HL-60 (cell line): ENCODE measurements at regions not wholly inside any gene's neighbourhood (a gene's known extent, or its start where the extent isn't known, plus 50 kb on each side); places are given as distances from the start of the nearest gene placed in this dataset.

Experiments
- DNase-seq, 2 experiments: peaks; one replicate each; pipeline ENCODE4 v3.0.0-alpha.2; 2010 to 2020; ENCODE audit warnings: low read depth in 1 of 2, low spot score in 1 of 2
- H3K27ac ChIP-seq: fragments of 250-450 bp; sonication (Bioruptor Pico); replicated peaks from 2 replicates; pipeline ENCODE4 v1.5.1; 2020; ENCODE audit warnings: mild to moderate bottlenecking, moderate library complexity
- H3K27me3 ChIP-seq: fragments of 250-450 bp; sonication (Bioruptor Pico); 2 replicates; pipeline ENCODE4 v1.5.1; 2021; ENCODE audit warnings: mild to moderate bottlenecking, moderate library complexity; ENCODE audit not compliant: insufficient read depth, poor library complexity, severe bottlenecking
- H3K4me3 ChIP-seq: replicated peaks from 2 replicates; pipeline ENCODE4 v1.5.1; 2011; ENCODE audit warnings: mild to moderate bottlenecking, control low read depth, low read length; ENCODE audit not compliant: insufficient read depth
- GABPA ChIP-seq: IDR thresholded peaks from 2 replicates; pipeline ENCODE4 v1.6.1; 2012; ENCODE audit warnings: low read depth
- POLR2AphosphoS5 ChIP-seq: IDR thresholded peaks from 2 replicates; pipeline ENCODE4 v1.6.1; 2012; ENCODE audit warnings: low read depth
- SPI1 ChIP-seq: IDR thresholded peaks from 2 replicates; pipeline ENCODE4 v1.6.1; 2012; ENCODE audit warnings: low read depth, mild to moderate bottlenecking, borderline replicate concordance
- TF ChIP-seq, protein P1 (sequence below): IDR thresholded peaks from 2 replicates; pipeline ENCODE4 v1.6.1; 2012; ENCODE audit warnings: low read depth; ENCODE audit not compliant: insufficient replicate concordance
- TF ChIP-seq, protein P2 (sequence below): IDR thresholded peaks from one replicate; pipeline ENCODE4 v1.5.1; 2011; ENCODE audit warnings: low read length, control low read depth, inconsistent platforms; ENCODE audit not compliant: insufficient read depth

DNA sequence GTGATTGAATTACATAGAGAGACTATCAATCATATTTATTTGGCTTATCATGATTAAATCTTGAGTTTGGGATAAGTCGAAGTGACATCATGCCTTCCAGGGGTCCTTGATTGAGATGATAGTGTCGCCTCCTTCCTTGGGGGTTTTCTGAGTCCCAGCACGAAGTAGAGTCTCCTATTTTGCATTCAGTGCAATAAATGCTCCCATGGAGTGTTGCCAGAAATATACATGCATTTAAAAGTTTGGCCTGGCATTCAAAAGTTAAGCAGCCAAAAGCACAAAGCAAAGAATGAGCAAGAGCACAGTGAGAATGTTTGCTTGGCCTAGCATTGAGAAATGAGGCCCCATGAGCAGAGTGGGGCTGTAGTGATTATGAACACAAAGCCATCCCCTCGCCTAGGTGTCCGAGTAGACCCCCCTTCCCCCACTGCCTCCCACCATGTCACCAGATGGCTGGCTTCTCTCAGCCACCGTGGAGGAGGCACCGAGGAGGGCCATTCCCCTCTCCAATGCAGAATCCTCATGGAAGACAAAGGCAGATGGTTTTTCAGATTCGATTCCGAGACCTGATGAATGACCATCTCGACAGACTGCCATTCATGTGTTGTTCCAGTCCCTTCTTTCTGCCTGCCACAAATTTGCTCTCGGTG is 58.8 kb upstream of the UBL3 start:
- Histone ChIP-seq H3K27me3 (no peaks in the 10 kb centered on the region), H3K27ac (no peak overlapping the region), H3K4me3 (no peak overlapping the region)
- no peak for DNase-seq
- TF ChIP-seq, protein P1, sequence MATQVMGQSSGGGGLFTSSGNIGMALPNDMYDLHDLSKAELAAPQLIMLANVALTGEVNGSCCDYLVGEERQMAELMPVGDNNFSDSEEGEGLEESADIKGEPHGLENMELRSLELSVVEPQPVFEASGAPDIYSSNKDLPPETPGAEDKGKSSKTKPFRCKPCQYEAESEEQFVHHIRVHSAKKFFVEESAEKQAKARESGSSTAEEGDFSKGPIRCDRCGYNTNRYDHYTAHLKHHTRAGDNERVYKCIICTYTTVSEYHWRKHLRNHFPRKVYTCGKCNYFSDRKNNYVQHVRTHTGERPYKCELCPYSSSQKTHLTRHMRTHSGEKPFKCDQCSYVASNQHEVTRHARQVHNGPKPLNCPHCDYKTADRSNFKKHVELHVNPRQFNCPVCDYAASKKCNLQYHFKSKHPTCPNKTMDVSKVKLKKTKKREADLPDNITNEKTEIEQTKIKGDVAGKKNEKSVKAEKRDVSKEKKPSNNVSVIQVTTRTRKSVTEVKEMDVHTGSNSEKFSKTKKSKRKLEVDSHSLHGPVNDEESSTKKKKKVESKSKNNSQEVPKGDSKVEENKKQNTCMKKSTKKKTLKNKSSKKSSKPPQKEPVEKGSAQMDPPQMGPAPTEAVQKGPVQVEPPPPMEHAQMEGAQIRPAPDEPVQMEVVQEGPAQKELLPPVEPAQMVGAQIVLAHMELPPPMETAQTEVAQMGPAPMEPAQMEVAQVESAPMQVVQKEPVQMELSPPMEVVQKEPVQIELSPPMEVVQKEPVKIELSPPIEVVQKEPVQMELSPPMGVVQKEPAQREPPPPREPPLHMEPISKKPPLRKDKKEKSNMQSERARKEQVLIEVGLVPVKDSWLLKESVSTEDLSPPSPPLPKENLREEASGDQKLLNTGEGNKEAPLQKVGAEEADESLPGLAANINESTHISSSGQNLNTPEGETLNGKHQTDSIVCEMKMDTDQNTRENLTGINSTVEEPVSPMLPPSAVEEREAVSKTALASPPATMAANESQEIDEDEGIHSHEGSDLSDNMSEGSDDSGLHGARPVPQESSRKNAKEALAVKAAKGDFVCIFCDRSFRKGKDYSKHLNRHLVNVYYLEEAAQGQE: no peak
- TF ChIP-seq, protein P2, sequence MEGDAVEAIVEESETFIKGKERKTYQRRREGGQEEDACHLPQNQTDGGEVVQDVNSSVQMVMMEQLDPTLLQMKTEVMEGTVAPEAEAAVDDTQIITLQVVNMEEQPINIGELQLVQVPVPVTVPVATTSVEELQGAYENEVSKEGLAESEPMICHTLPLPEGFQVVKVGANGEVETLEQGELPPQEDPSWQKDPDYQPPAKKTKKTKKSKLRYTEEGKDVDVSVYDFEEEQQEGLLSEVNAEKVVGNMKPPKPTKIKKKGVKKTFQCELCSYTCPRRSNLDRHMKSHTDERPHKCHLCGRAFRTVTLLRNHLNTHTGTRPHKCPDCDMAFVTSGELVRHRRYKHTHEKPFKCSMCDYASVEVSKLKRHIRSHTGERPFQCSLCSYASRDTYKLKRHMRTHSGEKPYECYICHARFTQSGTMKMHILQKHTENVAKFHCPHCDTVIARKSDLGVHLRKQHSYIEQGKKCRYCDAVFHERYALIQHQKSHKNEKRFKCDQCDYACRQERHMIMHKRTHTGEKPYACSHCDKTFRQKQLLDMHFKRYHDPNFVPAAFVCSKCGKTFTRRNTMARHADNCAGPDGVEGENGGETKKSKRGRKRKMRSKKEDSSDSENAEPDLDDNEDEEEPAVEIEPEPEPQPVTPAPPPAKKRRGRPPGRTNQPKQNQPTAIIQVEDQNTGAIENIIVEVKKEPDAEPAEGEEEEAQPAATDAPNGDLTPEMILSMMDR: no peak
- TF ChIP-seq GABPA (no peak), SPI1 (no peak), POLR2AphosphoS5 (no peak)

DNA sequence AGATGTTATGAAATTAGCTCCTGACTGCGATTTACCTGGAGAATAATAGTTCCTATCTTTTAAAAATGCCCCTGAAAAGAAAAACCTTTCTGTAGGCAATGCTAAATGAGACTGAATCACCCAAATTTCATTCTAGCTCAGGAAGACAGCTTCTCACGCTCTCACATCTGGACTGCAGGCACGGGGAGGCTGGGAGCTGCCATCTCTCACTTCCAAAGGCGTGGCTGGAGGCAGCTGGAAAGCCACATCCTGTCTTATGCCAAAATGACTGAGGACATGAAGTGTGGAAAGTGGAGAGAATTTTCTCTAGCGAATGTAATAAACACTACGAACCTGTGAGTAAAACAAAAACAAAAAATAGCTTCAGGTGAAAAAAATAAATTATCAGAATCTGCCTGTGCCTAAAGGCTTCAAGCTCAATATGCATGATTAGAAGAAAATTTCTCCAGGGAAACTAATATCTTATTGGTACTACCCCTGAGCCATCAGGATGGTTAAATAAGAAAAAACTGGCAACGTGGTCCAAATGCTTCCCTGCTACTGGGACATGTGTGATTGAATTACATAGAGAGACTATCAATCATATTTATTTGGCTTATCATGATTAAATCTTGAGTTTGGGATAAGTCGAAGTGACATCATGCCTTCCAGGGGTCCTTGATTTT is 58.1 kb upstream of the UBL3 start:
- no peaks in the 10 kb centered on the region for H3K27me3 ChIP-seq
- no peak overlapping the region for H3K27ac ChIP-seq
- H3K4me3 ChIP-seq: no peak overlapping the region
- TF ChIP-seq, protein P1: no peak
- TF ChIP-seq POLR2AphosphoS5 (no peak), GABPA (no peak), SPI1 (no peak)
- TF ChIP-seq, protein P2: no peak
- DNase-seq: no peak

DNA sequence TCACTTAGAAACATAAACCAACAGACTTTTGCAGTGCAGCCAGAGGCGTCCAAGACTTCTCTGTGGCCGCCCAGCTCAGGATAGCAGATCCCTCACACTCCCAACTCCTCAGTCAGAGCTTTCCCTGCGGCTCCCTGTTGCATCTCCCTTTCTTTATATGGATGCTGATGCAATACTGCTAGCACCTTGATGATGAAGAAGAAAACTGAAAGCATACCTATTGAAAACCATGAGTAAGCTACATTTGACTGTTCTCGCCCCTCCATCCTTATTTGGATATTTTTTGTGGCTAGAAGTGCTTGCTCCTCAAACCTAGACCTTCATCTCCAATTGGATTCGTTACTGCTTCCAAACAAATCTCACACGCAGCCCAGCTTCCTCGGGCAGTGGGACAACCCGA is 57.3 kb upstream of the UBL3 start:
- H3K4me3 ChIP-seq: no peak overlapping the region
- no peak overlapping the region for H3K27ac ChIP-seq
- DNase-seq: no peak
- H3K27me3 ChIP-seq: no peaks in the 10 kb centered on the region
- TF ChIP-seq SPI1: no peak

DNA sequence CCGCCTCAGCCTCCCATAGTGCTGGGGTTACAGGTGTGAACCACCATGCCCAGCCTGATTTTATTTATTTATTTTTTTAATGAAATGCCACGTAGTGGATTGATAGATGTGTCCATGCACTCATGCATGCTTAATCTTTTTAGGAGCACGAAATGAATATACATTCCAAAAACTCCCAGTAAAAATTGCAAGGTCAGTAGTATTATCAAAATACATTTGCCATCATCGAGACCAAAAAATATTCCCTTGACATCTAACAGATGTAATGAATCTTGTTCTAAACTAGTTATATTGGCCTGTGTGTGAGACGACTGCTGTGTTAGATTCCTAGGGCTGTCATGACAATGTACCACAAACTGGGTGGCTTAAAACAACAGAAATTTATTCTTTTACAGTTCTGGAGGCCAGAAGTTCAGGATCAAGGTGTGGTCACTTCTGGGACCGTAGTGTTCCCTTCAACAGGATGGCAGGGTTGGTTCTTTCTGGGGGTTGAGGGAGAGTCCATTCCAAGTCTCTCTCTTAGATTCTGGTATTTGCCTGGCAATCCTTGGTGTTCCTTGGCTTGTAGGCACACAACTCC is 56.1 kb upstream of the UBL3 start:
- no peak for DNase-seq
- no peaks in the 10 kb centered on the region for H3K27me3 ChIP-seq
- no peak overlapping the region for H3K27ac ChIP-seq
- H3K4me3 ChIP-seq: no peak overlapping the region
- TF ChIP-seq, protein P1: no peak
- no peak for TF ChIP-seq SPI1
